HEK293T (cell line): ENCODE measurements at regions not wholly inside any gene's neighbourhood (a gene's known extent, or its start where the extent isn't known, plus 50 kb on each side); places are given as distances from the start of the nearest gene placed in this dataset.

ENCODE experiments used
- FOXA1 ChIP-seq: fragments of 450-650 bp; IDR thresholded peaks from 2 replicates; pipeline ENCODE4 v1.6.1; 2016; ENCODE audit warnings: mild to moderate bottlenecking
- FOXK2 ChIP-seq: fragments of 450-650 bp; IDR thresholded peaks from 2 replicates; pipeline ENCODE4 v1.6.1; 2016; ENCODE audit warnings: mild to moderate bottlenecking
- HDGF ChIP-seq: fragments of 450-650 bp; IDR thresholded peaks from 2 replicates; pipeline ENCODE4 v1.6.1; 2017; ENCODE audit warnings: antibody characterized with exemption, borderline replicate concordance
- LEF1 ChIP-seq: fragments of 450-650 bp; IDR thresholded peaks from 2 replicates; pipeline ENCODE4 v1.6.1; 2017; ENCODE audit warnings: mild to moderate bottlenecking, borderline replicate concordance
- ZNF384 ChIP-seq: fragments of 450-650 bp; IDR thresholded peaks from 2 replicates; pipeline ENCODE4 v1.6.1; 2016

GRCh38 chr3:14057701-14058100, 67.0 kb downstream of the CHCHD4 start:
- TF ChIP-seq ZNF384 (no peak), LEF1 (no peak), FOXK2 (no peak), HDGF (no peak), FOXA1 (no peak)
